ENCODE measurements at regions not wholly inside any gene's neighbourhood (a gene's known extent, or its start where the extent isn't known, plus 50 kb on each side); places are given as distances from the start of the nearest gene placed in this dataset.

- intact Hi-C loops (cut with micrococcal nuclease), result no loop called here
- no peaks in the 10 kb centered on the region for H3K79me2 ChIP-seq (ENCODE audit: control insufficient read depth, insufficient read depth, low read length)
- dilution Hi-C loops (cut with MboI; ENCODE audit: extremely low pct_ligation_motif_present, low sequenced_read_pairs), result no loop called here
- H3K27me3 ChIP-seq (ENCODE audit: control insufficient read depth in 2 of 2, insufficient read depth in 2 of 2, low read length in 2 of 2), result peaks cover 0 to 3% of the 10 kb centered on the region in 2 experiments
- H3K27ac ChIP-seq (ENCODE audit: insufficient read depth, low read depth, low read length), result no peak overlapping the region
- H2AFZ ChIP-seq (ENCODE audit: low read depth, low read length), result no peak overlapping the region
- no peak overlapping the region for H3K9ac ChIP-seq (replicated peaks; ENCODE audit: extremely low read depth, insufficient read depth, low read length)
- no peak for DNase-seq (ENCODE audit: low read depth, low spot score)
- no peaks in the 10 kb centered on the region for H3K9me1 ChIP-seq (replicated peaks; ENCODE audit: control insufficient read depth, extremely low read depth, insufficient read depth, low read length)
- no peak overlapping the region for H3K4me3 ChIP-seq (replicated peaks in 1 of 3; ENCODE audit: insufficient read depth in 1 of 3, low read depth in 1 of 3, low read length in 3 of 3)
- H3K36me3 ChIP-seq (ENCODE audit: control insufficient read depth in 2 of 2, extremely low read depth in 1 of 2, insufficient read depth in 2 of 2, low read length in 2 of 2), result no peaks in the 10 kb centered on the region
- H3K4me2 ChIP-seq (ENCODE audit: insufficient read depth, low read length), result no peak overlapping the region
- TF ChIP-seq, protein P1, sequence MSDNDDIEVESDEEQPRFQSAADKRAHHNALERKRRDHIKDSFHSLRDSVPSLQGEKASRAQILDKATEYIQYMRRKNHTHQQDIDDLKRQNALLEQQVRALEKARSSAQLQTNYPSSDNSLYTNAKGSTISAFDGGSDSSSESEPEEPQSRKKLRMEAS (IDR thresholded peaks at IDR 0.05; ENCODE audit: insufficient read depth, insufficient read length), result no peak
- TF ChIP-seq, protein P2, sequence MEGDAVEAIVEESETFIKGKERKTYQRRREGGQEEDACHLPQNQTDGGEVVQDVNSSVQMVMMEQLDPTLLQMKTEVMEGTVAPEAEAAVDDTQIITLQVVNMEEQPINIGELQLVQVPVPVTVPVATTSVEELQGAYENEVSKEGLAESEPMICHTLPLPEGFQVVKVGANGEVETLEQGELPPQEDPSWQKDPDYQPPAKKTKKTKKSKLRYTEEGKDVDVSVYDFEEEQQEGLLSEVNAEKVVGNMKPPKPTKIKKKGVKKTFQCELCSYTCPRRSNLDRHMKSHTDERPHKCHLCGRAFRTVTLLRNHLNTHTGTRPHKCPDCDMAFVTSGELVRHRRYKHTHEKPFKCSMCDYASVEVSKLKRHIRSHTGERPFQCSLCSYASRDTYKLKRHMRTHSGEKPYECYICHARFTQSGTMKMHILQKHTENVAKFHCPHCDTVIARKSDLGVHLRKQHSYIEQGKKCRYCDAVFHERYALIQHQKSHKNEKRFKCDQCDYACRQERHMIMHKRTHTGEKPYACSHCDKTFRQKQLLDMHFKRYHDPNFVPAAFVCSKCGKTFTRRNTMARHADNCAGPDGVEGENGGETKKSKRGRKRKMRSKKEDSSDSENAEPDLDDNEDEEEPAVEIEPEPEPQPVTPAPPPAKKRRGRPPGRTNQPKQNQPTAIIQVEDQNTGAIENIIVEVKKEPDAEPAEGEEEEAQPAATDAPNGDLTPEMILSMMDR (IDR thresholded peaks at IDR 0.05; ENCODE audit: extremely low read depth in 1 of 2, insufficient read depth in 1 of 2, low read depth in 1 of 2, low read length in 2 of 2), result no peak
- no peak for TF ChIP-seq POLR2A (IDR thresholded peaks at IDR 0.05; ENCODE audit: low read depth, low read length)
- TF ChIP-seq GATA2 (IDR thresholded peaks at IDR 0.05; ENCODE audit: insufficient read depth, insufficient read length, low read depth, low read length), result no peak
- TF ChIP-seq FOS (IDR thresholded peaks at IDR 0.05; ENCODE audit: borderline replicate concordance, insufficient read depth, low read length), result no peak
- CTCF ChIA-PET, result interaction anchor here (0.6 to 1.2 kb wide), 2 partner anchors 10 to 947 kb away, joined by 3 read pairs; no protein-coding TSS in a partner anchor
- POLR2A ChIA-PET, result no interaction called here
- no TSS peak for BruUV-seq (replicated peaks)
- no peak for FAIRE-seq
- no peaks in the 10 kb centered on the region for H3K4me1 ChIP-seq (ENCODE audit: control insufficient read depth, extremely low read depth, insufficient read depth, low read length)
- H3K9me3 ChIP-seq (replicated peaks; ENCODE audit: control insufficient read depth, insufficient read depth, low read length), result no peaks in the 10 kb centered on the region
- no peaks in the 10 kb centered on the region for H4K20me1 ChIP-seq (replicated peaks; ENCODE audit: control insufficient read depth, extremely low read depth, insufficient read depth, low read length)
Measured at GRCh38 chr10:129024046-129024445, 443.0 kb upstream of the MGMT start.

- dilution Hi-C loops (cut with MboI; ENCODE audit: extremely low pct_ligation_motif_present, low sequenced_read_pairs), result no loop called here
- Histone ChIP-seq H4K20me1 (replicated peaks; ENCODE audit: control insufficient read depth, extremely low read depth, insufficient read depth, low read length) (no peaks in the 10 kb centered on the region), H3K27me3 (ENCODE audit: control insufficient read depth in 2 of 2, insufficient read depth in 2 of 2, low read length in 2 of 2) (peaks cover 0 to 5% of the 10 kb centered on the region in 2 experiments), H3K9me1 (replicated peaks; ENCODE audit: control insufficient read depth, extremely low read depth, insufficient read depth, low read length) (no peaks in the 10 kb centered on the region), H3K4me1 (ENCODE audit: control insufficient read depth, extremely low read depth, insufficient read depth, low read length) (no peaks in the 10 kb centered on the region), H3K4me2 (ENCODE audit: insufficient read depth, low read length) (no peak overlapping the region), H3K9me3 (replicated peaks; ENCODE audit: control insufficient read depth, insufficient read depth, low read length) (no peaks in the 10 kb centered on the region), H3K27ac (ENCODE audit: insufficient read depth, low read depth, low read length) (no peak overlapping the region), H3K36me3 (ENCODE audit: control insufficient read depth in 2 of 2, extremely low read depth in 1 of 2, insufficient read depth in 2 of 2, low read length in 2 of 2) (no peaks in the 10 kb centered on the region), H3K79me2 (ENCODE audit: control insufficient read depth, insufficient read depth, low read length) (no peaks in the 10 kb centered on the region), H3K4me3 (replicated peaks in 1 of 3; ENCODE audit: insufficient read depth in 1 of 3, low read depth in 1 of 3, low read length in 3 of 3) (no peak overlapping the region), H2AFZ (ENCODE audit: low read depth, low read length) (no peak overlapping the region), H3K9ac (replicated peaks; ENCODE audit: extremely low read depth, insufficient read depth, low read length) (no peak overlapping the region)
- POLR2A ChIA-PET, result no interaction called here
- CTCF ChIA-PET, result interaction anchor here (2.2 kb wide), 1 partner anchor 306 kb away, joined by 7 read pairs; no protein-coding TSS in a partner anchor
- BruUV-seq (replicated peaks), result no TSS peak
- TF ChIP-seq POLR2AphosphoS5 (IDR thresholded peaks at IDR 0.05; ENCODE audit: insufficient read depth, low read depth, low read length) (no peak), MYC (IDR thresholded peaks at IDR 0.05; ENCODE audit: low read depth, low read length) (no peak), POLR2A (IDR thresholded peaks at IDR 0.05; ENCODE audit: low read depth, low read length) (no peak), EZH2 (IDR thresholded peaks at IDR 0.05; ENCODE audit: borderline replicate concordance, low read depth, low read length, severe bottlenecking) (no peak)
- intact Hi-C loops (cut with micrococcal nuclease), result no loop called here
- no peak for DNase-seq (ENCODE audit: low read depth, low spot score)
- FAIRE-seq, result no peak
Measured at GRCh38 chr10:129025787-129026186, 441.3 kb upstream of the MGMT start.
